Neural cell (in vitro differentiated cells): ENCODE measurements at regions not wholly inside any gene's neighbourhood (a gene's known extent, or its start where the extent isn't known, plus 50 kb on each side); places are given as distances from the start of the nearest gene placed in this dataset.

Source experiments
- CTCF ChIP-seq: fragments of 450-650 bp; IDR thresholded peaks from 2 replicates; pipeline ENCODE4 v1.5.1; 2014; ENCODE audit warnings: antibody characterized with exemption, mild to moderate bottlenecking, moderate library complexity; ENCODE audit not compliant: poor library complexity, severe bottlenecking
- MXI1 ChIP-seq: fragments of 450-650 bp; conservative IDR thresholded peaks from 2 replicates; pipeline ENCODE4 v1.6.1; 2014; ENCODE audit warnings: antibody characterized with exemption, mild to moderate bottlenecking; ENCODE audit not compliant: poor library complexity, severe bottlenecking
- POLR2AphosphoS5 ChIP-seq: IDR thresholded peaks from 2 replicates; pipeline ENCODE4 v1.6.1; 2012

- TF ChIP-seq CTCF (no peak), MXI1 (no peak), POLR2AphosphoS5 (no peak)
These were observed 167.8 kb upstream of the CXCL12 start for GRCh38 chr10:44552726-44553125.
